ENCODE measurements at regions not wholly inside any gene's neighbourhood (a gene's known extent, or its start where the extent isn't known, plus 50 kb on each side); places are given as distances from the start of the nearest gene placed in this dataset.

DNA sequence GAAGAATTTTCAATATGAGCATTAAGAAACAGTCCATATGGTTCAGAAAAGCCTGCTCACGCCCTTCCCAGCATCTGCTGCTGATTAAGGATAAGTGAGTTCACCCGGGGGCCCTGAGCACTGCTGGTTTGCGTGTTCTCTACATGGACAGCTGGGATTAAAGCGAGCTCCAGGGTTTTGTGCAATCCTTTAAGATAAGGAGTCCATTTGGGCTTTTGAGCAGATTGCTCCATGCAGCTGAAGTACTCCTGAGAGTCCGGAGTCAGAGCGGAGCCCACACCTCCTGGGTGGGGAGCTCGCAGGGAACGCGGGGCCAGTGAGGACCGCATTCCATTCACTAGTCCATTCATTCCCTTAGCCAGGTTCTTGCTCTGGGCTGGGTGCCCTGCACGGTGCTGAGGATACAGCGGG, 149.3 kb upstream of the COL5A1 start:
- H3K4me3 ChIP-seq (ENCODE audit: control insufficient read depth, low read depth, low read length) = no peak overlapping the region
- peak; percentile 96 for DNase-seq (ENCODE audit: low read depth)
- TF ChIP-seq CTCF (conservative IDR thresholded peaks at IDR 0.05; ENCODE audit: control insufficient read depth, insufficient read depth, low read depth, low read length) = no peak

- H3K4me3 ChIP-seq (ENCODE audit: control insufficient read depth, low read depth, low read length) = no peak overlapping the region
- peak; percentile 56 for DNase-seq (ENCODE audit: low read depth)
- no peak for TF ChIP-seq CTCF (conservative IDR thresholded peaks at IDR 0.05; ENCODE audit: control insufficient read depth, insufficient read depth, low read depth, low read length)
Measured at GRCh38 chr9:134492721-134493460, 148.7 kb upstream of the COL5A1 start.

DNA sequence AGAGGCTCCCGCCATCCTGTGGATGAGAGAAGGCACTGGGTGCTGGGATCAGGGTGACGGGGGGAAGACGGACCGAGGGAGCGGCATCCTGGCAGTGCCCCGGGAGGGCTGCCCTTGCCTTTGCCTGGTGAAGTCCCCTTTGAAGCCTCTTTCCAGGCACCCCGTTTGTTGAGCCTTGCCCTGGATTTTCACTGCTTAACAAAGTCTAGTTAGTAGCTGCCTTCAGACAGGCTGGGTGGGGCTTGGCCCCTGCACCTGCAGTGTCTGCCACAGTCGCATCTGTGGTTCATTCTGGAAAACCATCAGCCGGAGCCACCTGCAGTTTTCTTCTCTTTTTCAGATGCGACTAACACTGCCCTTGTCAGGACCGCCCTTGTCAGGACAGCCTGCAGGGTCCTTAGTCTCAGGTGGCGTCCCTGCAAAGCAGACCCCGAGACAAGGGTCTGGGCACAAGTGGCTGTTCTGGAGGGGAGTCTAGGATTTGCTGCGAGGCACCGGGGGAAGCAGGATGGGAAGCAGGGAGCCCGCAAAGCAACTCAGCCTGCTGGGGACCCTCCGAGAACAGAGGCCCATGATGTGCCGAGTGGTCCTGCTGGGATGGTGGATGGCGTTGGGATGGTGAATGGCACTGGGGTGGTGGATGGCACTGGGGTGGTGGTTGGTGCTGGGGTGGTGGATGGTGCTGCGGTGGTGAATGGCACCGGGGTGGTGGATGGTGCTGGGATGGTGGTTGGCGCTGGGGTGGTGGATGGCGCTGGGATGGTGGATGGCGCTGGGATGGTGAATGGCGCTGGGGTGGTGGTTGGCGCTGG, 147.9 kb upstream of the COL5A1 start:
- no peak overlapping the region for H3K4me3 ChIP-seq (ENCODE audit: control insufficient read depth, low read depth, low read length)
- no peak for TF ChIP-seq CTCF (conservative IDR thresholded peaks at IDR 0.05; ENCODE audit: control insufficient read depth, insufficient read depth, low read depth, low read length)
- DNase-seq (ENCODE audit: low read depth) = no peak

DNA sequence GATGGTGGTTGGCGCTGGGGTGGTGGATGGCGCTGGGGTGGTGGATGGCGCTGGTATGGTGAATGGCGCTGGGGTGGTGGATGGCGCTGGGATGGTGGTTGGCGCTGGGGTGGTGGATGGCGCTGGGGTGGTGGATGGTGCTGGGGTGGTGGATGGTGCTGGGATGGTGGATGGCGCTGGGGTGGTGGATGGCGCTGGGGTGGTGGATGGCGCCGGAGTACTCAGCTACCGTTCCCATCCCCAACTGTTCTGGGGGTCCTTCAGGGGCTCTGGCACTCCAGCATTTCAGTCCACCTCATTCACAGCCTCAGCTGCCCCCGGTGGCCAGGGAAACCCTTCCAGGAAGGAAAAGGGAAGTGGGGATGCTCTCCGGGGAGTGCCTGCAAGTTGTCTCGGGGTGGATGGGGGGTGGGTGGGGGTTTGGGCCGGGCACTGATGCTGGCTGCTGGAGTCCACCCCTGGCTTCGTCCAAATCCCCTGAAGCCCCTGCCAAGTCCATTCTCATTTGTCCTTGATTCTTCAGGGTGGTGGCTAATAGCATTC, 147.3 kb upstream of the COL5A1 start:
- H3K4me3 ChIP-seq (ENCODE audit: control insufficient read depth, low read depth, low read length) = no peak overlapping the region
- TF ChIP-seq CTCF (conservative IDR thresholded peaks at IDR 0.05; ENCODE audit: control insufficient read depth, insufficient read depth, low read depth, low read length) = no peak
- no peak for DNase-seq (ENCODE audit: low read depth)

DNA sequence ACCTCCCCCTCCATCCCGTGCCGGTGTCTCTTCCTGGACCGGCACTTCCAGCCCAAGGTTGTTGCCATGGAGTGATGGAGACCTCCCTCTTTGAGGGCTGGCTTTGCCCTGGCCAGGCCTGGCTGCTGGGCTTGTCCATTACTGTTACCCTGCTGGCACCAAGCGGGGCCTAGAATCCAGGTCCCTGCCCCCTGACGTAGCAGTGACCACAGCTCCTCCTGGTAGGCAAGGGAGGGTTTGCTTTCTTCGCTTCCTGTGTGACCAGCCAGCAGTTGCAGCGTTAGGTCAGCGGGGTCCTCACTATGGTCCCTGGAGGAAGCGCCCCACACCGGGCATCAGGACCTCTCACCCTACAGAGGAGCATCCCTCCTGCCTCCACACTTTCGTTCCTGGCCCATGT, 146.7 kb upstream of the COL5A1 start:
- no peak overlapping the region for H3K4me3 ChIP-seq (ENCODE audit: control insufficient read depth, low read depth, low read length)
- no peak for TF ChIP-seq CTCF (conservative IDR thresholded peaks at IDR 0.05; ENCODE audit: control insufficient read depth, insufficient read depth, low read depth, low read length)
- no peak for DNase-seq (ENCODE audit: low read depth)

GRCh38 chr9:134495881-134496412, 145.7 kb upstream of the COL5A1 start:
- H3K4me3 ChIP-seq (ENCODE audit: control insufficient read depth, low read depth, low read length) = no peak overlapping the region
- no peak for TF ChIP-seq CTCF (conservative IDR thresholded peaks at IDR 0.05; ENCODE audit: control insufficient read depth, insufficient read depth, low read depth, low read length)
- DNase-seq (ENCODE audit: low read depth) = no peak

All from fibroblast of mammary gland (primary cell).